SIG-M5 (cell line): ENCODE measurements at regions not wholly inside any gene's neighbourhood (a gene's known extent, or its start where the extent isn't known, plus 50 kb on each side); places are given as distances from the start of the nearest gene placed in this dataset.

Experiments
- DNase-seq: peaks from one replicate; lab custom pipeline; 2025; lab: John Stamatoyannopoulos, UW

DNA sequence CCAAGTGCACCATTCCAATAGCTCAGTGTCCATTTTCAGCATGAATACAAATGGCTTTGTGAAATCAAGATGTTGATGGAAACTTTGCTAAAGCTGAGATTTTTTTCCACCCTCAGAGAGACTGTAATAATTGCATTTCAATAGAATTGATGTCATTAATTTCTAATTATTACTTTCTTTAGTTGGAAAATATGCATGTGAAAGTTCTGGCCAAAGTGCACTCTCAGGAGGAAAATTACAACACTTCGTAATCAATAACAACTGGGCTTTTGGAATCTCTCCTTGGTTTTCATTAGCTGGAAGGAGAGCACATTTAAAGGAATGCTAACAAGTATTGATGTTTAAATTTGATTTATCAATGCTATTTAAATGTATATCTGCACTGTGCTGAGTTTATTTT, 529.5 kb upstream of the CDH8 start:
- DNase-seq, result no peak

DNA sequence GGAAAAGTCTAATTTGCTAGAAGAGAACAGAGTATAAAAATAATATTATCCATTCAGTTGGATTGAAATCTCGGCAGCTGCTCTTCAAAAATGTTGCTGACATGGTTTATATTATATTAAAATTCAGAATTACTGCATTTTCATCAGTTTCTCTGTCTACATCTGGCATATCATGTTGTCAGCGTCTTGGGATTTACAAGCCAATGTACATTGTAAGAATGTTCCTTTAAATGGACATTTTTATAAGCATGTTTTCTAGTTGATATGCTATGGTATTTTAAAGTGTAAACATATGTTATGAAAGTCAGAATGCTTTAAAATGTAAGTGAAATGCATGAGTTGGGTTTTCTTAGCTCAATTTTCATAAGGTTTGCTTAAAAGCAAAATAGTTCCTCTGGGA, 528.1 kb upstream of the CDH8 start:
- no peak for DNase-seq

GRCh38 chr16:62562121-62562520, 525.9 kb upstream of the CDH8 start:
- DNase-seq, result no peak

GRCh38 chr16:62549875-62550274, 513.6 kb upstream of the CDH8 start:
- no peak for DNase-seq

DNA sequence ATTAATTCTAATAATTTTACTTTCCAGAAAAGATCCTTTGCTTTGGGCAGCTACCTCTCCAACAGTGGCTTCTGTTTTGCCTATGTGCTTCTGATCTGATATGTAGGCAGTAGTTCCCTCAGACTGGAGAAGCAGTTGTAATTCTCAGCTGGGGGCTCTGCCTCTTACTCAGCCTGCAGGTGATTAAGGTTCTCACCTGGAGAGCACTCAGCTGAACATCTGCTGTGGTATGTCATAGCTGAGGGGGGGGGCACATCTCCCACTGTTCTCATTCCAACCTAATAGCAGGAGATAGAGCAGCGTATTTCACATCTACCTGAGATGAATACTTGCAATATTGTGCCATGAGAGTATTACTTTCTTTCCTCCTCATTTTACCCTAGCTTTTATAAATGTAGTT, 511.9 kb upstream of the CDH8 start:
- DNase-seq, result no peak

DNA sequence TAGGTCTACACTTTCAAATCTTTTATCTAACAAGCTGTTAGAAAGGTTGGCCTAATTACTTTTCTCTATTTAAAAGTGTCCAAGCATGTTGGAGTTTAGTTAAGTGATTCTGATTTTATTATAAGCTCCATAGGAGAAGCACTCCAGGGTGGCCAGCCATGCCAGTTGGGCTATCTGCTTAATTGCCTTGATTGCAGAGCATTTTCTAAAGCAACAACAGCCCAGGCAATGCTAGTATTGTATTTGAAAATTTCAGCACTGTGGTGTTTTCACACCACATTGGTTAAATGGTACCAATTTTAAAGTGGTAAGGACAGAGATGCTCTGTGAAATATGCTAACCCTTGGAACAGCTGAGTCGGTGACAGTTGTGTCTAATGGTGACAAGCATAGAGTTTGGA, 510.5 kb upstream of the CDH8 start:
- DNase-seq, result no peak

DNA sequence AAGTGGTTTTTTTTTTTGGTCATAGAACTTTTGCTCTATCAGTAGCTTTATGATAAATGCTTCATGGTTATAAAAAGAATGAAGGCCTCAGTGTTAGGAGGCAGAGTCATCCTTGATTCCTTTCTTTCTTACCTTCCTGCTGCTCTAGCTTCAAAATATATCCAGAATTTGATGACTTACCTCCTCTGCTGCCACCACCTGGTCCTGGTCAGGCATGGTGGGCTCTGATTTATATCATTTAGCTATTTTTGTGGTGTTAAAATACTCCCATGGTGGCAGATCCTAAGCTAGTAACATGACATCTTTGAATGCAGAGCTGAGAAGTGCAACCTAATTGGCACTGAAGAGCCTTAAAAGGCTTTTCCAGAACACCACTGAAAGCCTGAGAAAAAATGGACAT, 508.8 kb upstream of the CDH8 start:
- DNase-seq, result no peak

- no peak for DNase-seq
Measured at GRCh38 chr16:62543516-62543915, 507.3 kb upstream of the CDH8 start.

GRCh38 chr16:62539657-62540056, 503.4 kb upstream of the CDH8 start:
- no peak for DNase-seq

GRCh38 chr16:62530426-62530825, 494.2 kb upstream of the CDH8 start:
- no peak for DNase-seq

DNA sequence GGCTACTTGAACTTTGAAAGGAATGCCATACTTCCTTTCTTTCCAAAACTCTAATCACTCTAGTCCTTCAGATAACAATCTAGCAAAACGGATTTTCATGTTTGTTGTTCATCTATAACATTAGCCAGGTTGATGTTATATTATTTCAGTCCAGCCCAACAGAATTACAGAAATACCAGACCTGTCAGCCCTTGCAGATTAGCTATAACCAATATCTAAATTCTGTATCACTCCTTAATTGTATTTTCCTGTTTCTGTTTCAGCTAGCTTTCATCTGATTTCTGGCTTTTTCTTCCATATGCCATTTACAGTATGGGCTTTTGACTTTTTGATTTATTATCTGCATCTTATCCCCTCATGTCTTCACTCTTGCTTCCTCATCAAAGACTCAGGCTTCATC, 479.8 kb upstream of the CDH8 start:
- no peak for DNase-seq

- no peak for DNase-seq
Measured at GRCh38 chr16:62503073-62503472, 466.8 kb upstream of the CDH8 start.

GRCh38 chr16:62478903-62479458, 442.7 kb upstream of the CDH8 start:
- no peak for DNase-seq

- no peak for DNase-seq
Measured at GRCh38 chr16:62477796-62478195, 441.6 kb upstream of the CDH8 start.

GRCh38 chr16:62475573-62475972, 439.3 kb upstream of the CDH8 start:
- DNase-seq, result no peak

- DNase-seq, result no peak
Measured at GRCh38 chr16:62462971-62463370, 426.7 kb upstream of the CDH8 start.

DNA sequence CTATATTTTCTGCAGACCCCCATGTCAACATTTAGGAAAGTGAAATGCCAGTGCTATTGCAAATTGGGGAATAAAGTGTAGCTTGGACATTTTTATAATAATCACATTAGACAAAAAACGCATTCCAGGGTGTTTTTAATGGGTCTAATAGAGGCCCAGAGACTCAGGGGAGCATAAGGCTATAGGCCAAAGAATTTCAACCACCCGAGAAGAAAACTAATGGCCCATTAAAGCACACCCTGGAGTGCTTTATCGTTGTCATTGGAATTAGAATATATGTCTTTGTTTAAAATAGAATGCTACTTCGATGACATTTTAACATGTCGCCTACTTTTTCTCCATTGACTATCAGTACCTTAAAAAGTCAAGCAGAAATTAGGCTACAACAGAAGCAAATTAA, 414.1 kb upstream of the CDH8 start:
- no peak for DNase-seq

- DNase-seq, result no peak
Measured at GRCh38 chr16:62445909-62446308, 409.7 kb upstream of the CDH8 start.

- no peak for DNase-seq
Measured at GRCh38 chr16:62424206-62424605, 388.0 kb upstream of the CDH8 start.

- no peak for DNase-seq
Measured at GRCh38 chr16:62408760-62409159, 372.5 kb upstream of the CDH8 start.

GRCh38 chr16:62406387-62406786, 370.1 kb upstream of the CDH8 start:
- no peak for DNase-seq

GRCh38 chr16:62404842-62405611, 368.8 kb upstream of the CDH8 start:
- DNase-seq, result no peak

GRCh38 chr16:62392698-62393097, 356.5 kb upstream of the CDH8 start:
- DNase-seq, result no peak

DNA sequence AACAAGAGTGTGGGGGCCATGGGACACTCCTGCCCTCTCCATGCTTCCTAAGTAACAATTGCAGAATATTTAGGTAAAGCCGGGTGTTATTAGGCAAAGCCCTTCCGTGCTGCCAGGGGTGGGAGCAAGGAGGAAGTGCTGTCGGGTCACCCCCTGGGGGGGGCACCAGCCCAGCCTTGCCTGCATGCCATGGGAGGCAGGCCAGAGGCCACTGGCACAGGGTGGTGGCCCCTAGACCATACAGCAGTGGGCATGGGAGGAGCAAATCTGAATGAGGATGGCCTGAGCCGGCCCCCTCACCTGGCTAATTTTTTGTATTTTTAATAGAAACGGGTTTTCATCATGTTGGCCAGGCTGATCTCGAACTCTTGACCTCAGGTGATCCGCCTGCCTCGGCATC, 355.7 kb upstream of the CDH8 start:
- DNase-seq, result no peak
